Lower leg skin (tissue), 4 donors: ENCODE measurements at regions not wholly inside any gene's neighbourhood (a gene's known extent, or its start where the extent isn't known, plus 50 kb on each side); places are given as distances from the start of the nearest gene placed in this dataset.

ENCODE experiments used
- DNase-seq, 2 donors: peaks; one replicate each; pipeline ENCODE4 v3.0.0-alpha.2; 2019; ENCODE audit warnings: low spot score in 2 of 2
- H3K4me3 ChIP-seq: fragments of 200-600 bp; sonication (generic); 2 replicates; pipeline ENCODE4 v1.5.1; 2017; ENCODE audit warnings: mild to moderate bottlenecking, low read depth; ENCODE audit not compliant: poor library complexity, severe bottlenecking
- POLR2A ChIP-seq, 2 donors: fragments of 450-650 bp; IDR thresholded peaks; one replicate each; pipeline ENCODE4 v1.6.1; 2016 to 2017; ENCODE audit warnings: antibody characterized with exemption in 2 of 2, mild to moderate bottlenecking in 1 of 2, moderate library complexity in 1 of 2
- WGBS, 2 donors: methylation state at CpG; one replicate each; pipeline ENCODE4 v1.1.5; 2018; 5-methylcytosine and 5-hydroxymethylcytosine counted together
- intact Hi-C: fragments of 100-400 bp; cut with DNase I; formaldehyde crosslinking; loops from one replicate; pipeline ENCODE4 v1.15.0; 2023; ENCODE audit warnings: low total_unique reads
- TF ChIP-seq, protein P1 (sequence below), 3 donors: fragments of 450-650 bp; IDR thresholded peaks; one replicate each; pipeline ENCODE4 v1.5.1; 2016; ENCODE audit warnings: antibody characterized with exemption in 3 of 3, mild to moderate bottlenecking in 3 of 3, moderate library complexity in 2 of 3

DNA sequence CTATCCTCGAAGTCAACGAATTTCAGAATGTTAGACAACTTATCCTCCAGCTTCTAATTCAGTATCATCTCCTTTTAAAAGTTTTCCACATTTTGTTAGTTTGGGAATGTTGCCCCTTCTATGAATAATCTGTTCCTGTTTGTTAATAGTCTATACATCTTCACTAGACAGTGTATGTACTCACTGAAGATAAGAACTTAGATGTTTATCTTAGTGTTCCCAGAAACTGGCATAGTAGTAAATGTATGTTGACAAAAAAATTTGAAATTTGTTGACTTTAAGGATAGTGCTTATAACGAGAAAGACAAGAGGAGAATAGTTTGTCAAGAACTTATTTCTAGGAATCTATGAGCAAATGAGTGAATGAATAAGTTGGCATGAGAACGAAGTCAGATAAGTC is 162.0 kb upstream of the GULP1 start:
- WGBS, 2 donors, result 84 to 88% methylated on average over 4 of the region's 4 CpGs
- intact Hi-C loops, result no loop called here
- TF ChIP-seq POLR2A (IDR thresholded peaks at IDR 0.05), result no peak
- TF ChIP-seq, protein P1, sequence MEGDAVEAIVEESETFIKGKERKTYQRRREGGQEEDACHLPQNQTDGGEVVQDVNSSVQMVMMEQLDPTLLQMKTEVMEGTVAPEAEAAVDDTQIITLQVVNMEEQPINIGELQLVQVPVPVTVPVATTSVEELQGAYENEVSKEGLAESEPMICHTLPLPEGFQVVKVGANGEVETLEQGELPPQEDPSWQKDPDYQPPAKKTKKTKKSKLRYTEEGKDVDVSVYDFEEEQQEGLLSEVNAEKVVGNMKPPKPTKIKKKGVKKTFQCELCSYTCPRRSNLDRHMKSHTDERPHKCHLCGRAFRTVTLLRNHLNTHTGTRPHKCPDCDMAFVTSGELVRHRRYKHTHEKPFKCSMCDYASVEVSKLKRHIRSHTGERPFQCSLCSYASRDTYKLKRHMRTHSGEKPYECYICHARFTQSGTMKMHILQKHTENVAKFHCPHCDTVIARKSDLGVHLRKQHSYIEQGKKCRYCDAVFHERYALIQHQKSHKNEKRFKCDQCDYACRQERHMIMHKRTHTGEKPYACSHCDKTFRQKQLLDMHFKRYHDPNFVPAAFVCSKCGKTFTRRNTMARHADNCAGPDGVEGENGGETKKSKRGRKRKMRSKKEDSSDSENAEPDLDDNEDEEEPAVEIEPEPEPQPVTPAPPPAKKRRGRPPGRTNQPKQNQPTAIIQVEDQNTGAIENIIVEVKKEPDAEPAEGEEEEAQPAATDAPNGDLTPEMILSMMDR (IDR thresholded peaks at IDR 0.05), result no peak
- no peak for DNase-seq
- no peak overlapping the region for H3K4me3 ChIP-seq

DNA sequence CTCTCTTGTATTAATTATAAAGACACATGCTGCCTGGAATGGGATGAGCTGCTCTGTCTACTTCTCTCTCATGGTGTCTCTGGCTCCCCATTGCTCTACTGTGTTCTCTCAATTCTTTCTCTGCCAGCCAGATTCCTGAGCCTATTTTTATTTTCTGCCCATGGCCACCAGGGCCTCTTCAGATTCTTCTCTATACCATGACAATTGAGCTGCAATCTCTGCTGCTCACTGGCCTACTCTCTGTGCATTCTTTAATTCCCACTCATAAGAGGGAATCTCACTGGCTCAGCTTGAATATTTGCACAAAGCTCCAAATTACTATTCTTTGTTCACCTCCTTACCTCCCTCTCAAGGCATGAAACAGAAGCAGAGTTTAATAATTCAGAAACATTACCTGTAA is 161.4 kb upstream of the GULP1 start:
- no peak overlapping the region for H3K4me3 ChIP-seq
- DNase-seq, result no peak
- intact Hi-C loops, result no loop called here
- TF ChIP-seq, protein P1 (IDR thresholded peaks at IDR 0.05), result no peak
- TF ChIP-seq POLR2A (IDR thresholded peaks at IDR 0.05), result no peak

DNA sequence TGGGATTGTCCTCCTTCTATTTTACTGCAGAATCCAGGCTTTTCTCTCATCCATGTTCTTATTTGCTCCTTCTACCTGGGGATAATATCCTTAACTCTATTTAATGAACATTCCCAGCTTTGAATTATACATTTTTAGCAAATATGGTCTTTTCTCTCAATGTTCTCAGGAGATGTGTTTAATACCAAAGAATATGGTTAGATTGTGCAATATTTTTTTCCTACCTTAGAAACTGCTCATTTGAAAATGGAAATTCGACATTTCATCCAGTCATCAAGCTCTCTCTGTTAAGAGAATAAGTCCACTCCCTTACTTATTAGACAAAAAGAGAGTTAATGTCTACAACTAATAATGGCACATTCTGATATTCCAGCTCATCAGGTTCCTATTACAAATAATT is 160.4 kb upstream of the GULP1 start:
- TF ChIP-seq, protein P1 (IDR thresholded peaks at IDR 0.05), result no peak
- TF ChIP-seq POLR2A (IDR thresholded peaks at IDR 0.05), result no peak
- H3K4me3 ChIP-seq, result no peak overlapping the region
- intact Hi-C loops, result no loop called here
- 82 to 87% methylated on average over 1 of the region's 1 CpG for WGBS, 2 donors
- no peak for DNase-seq

DNA sequence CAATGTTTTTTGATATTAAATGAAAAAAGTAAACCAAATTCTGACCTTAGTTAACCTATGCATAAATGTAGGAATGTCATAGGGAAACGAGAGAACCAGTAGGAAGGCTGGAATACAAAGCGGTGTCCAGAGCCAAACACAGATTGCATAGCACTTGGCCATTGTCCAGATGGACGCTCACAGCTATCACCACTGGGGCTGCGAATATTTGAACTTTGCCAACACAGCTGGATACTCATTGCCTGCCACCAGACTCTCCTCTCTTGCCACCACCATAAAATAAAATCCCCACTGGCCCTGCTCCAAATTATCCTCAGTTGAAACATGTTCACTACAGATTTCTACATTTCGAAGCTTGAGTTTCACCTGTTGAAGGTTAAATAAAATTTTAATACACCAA is 159.3 kb upstream of the GULP1 start:
- WGBS, 2 donors, result 28 to 32% methylated on average over 5 of the region's 5 CpGs
- intact Hi-C loops, result no loop called here
- TF ChIP-seq, protein P1 (IDR thresholded peaks at IDR 0.05), result no peak
- no peak for TF ChIP-seq POLR2A (IDR thresholded peaks at IDR 0.05)
- H3K4me3 ChIP-seq, result no peak overlapping the region
- DNase-seq, result peak in 1 of 2 donors; percentile 19

DNA sequence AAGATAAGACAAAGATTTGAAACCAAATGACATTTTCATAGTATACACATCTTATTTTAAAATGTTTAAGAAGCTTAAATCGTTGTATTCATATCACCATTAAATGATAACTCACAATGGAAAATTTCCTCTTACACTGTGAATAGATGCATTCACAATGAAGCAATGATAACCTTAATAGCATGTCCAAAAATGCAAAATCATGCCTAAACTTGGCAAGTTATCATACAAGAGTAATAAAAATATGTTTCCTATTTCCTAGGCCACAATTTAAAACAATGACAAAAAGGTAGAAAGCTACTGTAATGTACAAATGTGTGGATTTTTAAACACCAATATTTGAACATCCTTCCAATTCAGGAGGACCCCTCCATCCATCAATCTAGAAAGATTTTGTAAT is 157.4 kb upstream of the GULP1 start:
- intact Hi-C loops, result no loop called here
- WGBS, 2 donors, result 29 to 33% methylated on average over 1 of the region's 1 CpG
- H3K4me3 ChIP-seq, result no peak overlapping the region
- no peak for DNase-seq
- TF ChIP-seq, protein P1 (IDR thresholded peaks at IDR 0.05), result no peak
- no peak for TF ChIP-seq POLR2A (IDR thresholded peaks at IDR 0.05)

DNA sequence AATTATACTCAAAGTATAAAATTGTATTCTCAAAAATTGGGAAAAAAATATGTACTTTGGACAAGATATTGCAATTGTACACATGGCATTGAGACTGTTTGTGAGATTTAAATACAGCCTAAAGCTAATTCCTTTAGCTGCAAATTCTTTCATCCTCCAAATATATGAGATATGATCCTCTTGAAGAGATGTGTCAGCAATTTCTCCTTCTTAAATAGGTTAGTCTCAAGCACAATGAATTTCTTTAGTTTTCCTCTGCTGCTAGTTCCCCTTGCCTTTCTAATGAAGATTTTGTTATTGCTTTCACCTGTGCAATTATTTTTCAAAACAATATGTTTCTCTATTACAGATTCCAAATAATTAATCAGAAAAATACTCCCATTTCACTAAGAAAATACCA is 153.4 kb upstream of the GULP1 start:
- DNase-seq, result no peak
- TF ChIP-seq, protein P1 (IDR thresholded peaks at IDR 0.05), result no peak
- TF ChIP-seq POLR2A (IDR thresholded peaks at IDR 0.05), result no peak
- intact Hi-C loops, result no loop called here
- no peak overlapping the region for H3K4me3 ChIP-seq
